ENCODE measurements at regions not wholly inside any gene's neighbourhood (a gene's known extent, or its start where the extent isn't known, plus 50 kb on each side); places are given as distances from the start of the nearest gene placed in this dataset.
"Not testable (repeated sequence)": the region's sequence is repeated elsewhere in the genome, so short reads cannot be mapped to it uniquely, and the experiment has no call there.

- DNase-seq, result no peak
- in situ Hi-C loops (cut with HindIII; ENCODE audit: low pct_ligation_motif_present, low pct_unique_long_range_greater_than_20kb, low sequenced_read_pairs), result no loop called here
These were observed 82.0 kb upstream of the SLC39A10 start for GRCh38 chr2:195575016-195575415.

- in situ Hi-C loops (cut with HindIII; ENCODE audit: low pct_ligation_motif_present, low pct_unique_long_range_greater_than_20kb, low sequenced_read_pairs), result no loop called here
These were observed 82.7 kb upstream of the SLC39A10 start for GRCh38 chr2:195574312-195574711.

GRCh38 chr2:195572895-195573683, 83.9 kb upstream of the SLC39A10 start:
- in situ Hi-C loops (cut with HindIII; ENCODE audit: low pct_ligation_motif_present, low pct_unique_long_range_greater_than_20kb, low sequenced_read_pairs), result no loop called here
- DNase-seq, result no peak

More at GRCh38 chr2:195574312-195574711, 82.7 kb upstream of the SLC39A10 start:
- no peak for DNase-seq

- no peak for DNase-seq
- in situ Hi-C loops (cut with HindIII; ENCODE audit: low pct_ligation_motif_present, low pct_unique_long_range_greater_than_20kb, low sequenced_read_pairs), result no loop called here
These were observed 86.7 kb upstream of the SLC39A10 start for GRCh38 chr2:195570329-195570728.

- in situ Hi-C loops (cut with HindIII; ENCODE audit: low pct_ligation_motif_present, low pct_unique_long_range_greater_than_20kb, low sequenced_read_pairs), result no loop called here
- DNase-seq, result no peak
These were observed 87.8 kb upstream of the SLC39A10 start for GRCh38 chr2:195569255-195569654.

GRCh38 chr2:195564625-195565135, 92.3 kb upstream of the SLC39A10 start:
- DNase-seq; in situ Hi-C loops (cut with HindIII; ENCODE audit: low pct_ligation_motif_present, low pct_unique_long_range_greater_than_20kb, low sequenced_read_pairs): not testable (repeated sequence)

GRCh38 chr2:195563857-195564512, 93.0 kb upstream of the SLC39A10 start:
- DNase-seq, result no peak
- in situ Hi-C loops (cut with HindIII; ENCODE audit: low pct_ligation_motif_present, low pct_unique_long_range_greater_than_20kb, low sequenced_read_pairs), result no loop called here

- in situ Hi-C loops (cut with HindIII; ENCODE audit: low pct_ligation_motif_present, low pct_unique_long_range_greater_than_20kb, low sequenced_read_pairs), result no loop called here
- DNase-seq, result no peak
These were observed 94.2 kb upstream of the SLC39A10 start for GRCh38 chr2:195562570-195563566.

- in situ Hi-C loops (cut with HindIII; ENCODE audit: low pct_ligation_motif_present, low pct_unique_long_range_greater_than_20kb, low sequenced_read_pairs), result no loop called here
- no peak for DNase-seq
These were observed 95.7 kb upstream of the SLC39A10 start for GRCh38 chr2:195561116-195561921.

- DNase-seq, result no peak
- in situ Hi-C loops (cut with HindIII; ENCODE audit: low pct_ligation_motif_present, low pct_unique_long_range_greater_than_20kb, low sequenced_read_pairs), result no loop called here
These were observed 96.7 kb upstream of the SLC39A10 start for GRCh38 chr2:195560209-195560895.

- no peak for DNase-seq
These were observed 97.6 kb upstream of the SLC39A10 start for GRCh38 chr2:195559431-195559914.

GRCh38 chr2:195555971-195556370, 101.1 kb upstream of the SLC39A10 start:
- DNase-seq, result no peak
- in situ Hi-C loops (cut with HindIII; ENCODE audit: low pct_ligation_motif_present, low pct_unique_long_range_greater_than_20kb, low sequenced_read_pairs), result no loop called here

More at GRCh38 chr2:195559431-195559914, 97.6 kb upstream of the SLC39A10 start:
- in situ Hi-C loops (cut with HindIII; ENCODE audit: low pct_ligation_motif_present, low pct_unique_long_range_greater_than_20kb, low sequenced_read_pairs), result no loop called here

GRCh38 chr2:195552581-195552980, 104.4 kb upstream of the SLC39A10 start:
- in situ Hi-C loops (cut with HindIII; ENCODE audit: low pct_ligation_motif_present, low pct_unique_long_range_greater_than_20kb, low sequenced_read_pairs), result no loop called here
- DNase-seq, result no peak

- DNase-seq, result no peak
- in situ Hi-C loops (cut with HindIII; ENCODE audit: low pct_ligation_motif_present, low pct_unique_long_range_greater_than_20kb, low sequenced_read_pairs), result no loop called here
These were observed 108.7 kb upstream of the SLC39A10 start for GRCh38 chr2:195548198-195548940.

GRCh38 chr2:195547268-195547840, 109.7 kb upstream of the SLC39A10 start:
- DNase-seq; in situ Hi-C loops (cut with HindIII; ENCODE audit: low pct_ligation_motif_present, low pct_unique_long_range_greater_than_20kb, low sequenced_read_pairs): not testable (repeated sequence)

GRCh38 chr2:195545811-195546210, 111.2 kb upstream of the SLC39A10 start:
- in situ Hi-C loops (cut with HindIII; ENCODE audit: low pct_ligation_motif_present, low pct_unique_long_range_greater_than_20kb, low sequenced_read_pairs), result no loop called here

More at GRCh38 chr2:195545811-195546210, 111.2 kb upstream of the SLC39A10 start:
- DNase-seq, result no peak

Data from ACHN (cell line).